ENCODE measurements at regions not wholly inside any gene's neighbourhood (a gene's known extent, or its start where the extent isn't known, plus 50 kb on each side); places are given as distances from the start of the nearest gene placed in this dataset.

DNA sequence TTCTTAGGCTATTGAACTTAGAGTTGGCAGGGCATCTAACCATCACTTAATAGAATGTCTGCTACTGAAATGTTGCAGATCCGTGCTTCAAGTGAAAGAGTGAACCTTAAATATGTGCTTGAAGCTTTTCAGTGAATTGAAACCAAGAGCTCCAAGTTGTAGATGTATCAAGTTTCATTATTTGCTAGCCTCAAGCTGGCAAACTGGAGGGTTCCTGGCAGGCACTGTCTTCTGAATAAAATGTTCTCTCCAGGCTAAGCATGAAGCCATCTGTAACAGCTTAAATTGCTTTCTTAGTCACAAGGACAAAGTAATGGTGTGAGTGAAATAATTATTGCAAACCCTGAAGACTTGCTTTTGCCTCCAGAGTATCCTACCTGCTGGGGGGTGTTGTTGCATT is 415.0 kb upstream of the SPRY2 start:
- TF ChIP-seq TARDBP (IDR thresholded peaks at IDR 0.05) (no peak), FOXM1 (IDR thresholded peaks at IDR 0.05; ENCODE audit: borderline replicate concordance) (no peak), ELF4 (IDR thresholded peaks at IDR 0.05) (no peak), LEF1 (IDR thresholded peaks at IDR 0.05; ENCODE audit: borderline replicate concordance) (no peak)
